Mammary epithelial cell (primary cell): ENCODE measurements at regions not wholly inside any gene's neighbourhood (a gene's known extent, or its start where the extent isn't known, plus 50 kb on each side); places are given as distances from the start of the nearest gene placed in this dataset.

ENCODE experiments used
- EZH2 ChIP-seq: IDR thresholded peaks from 2 replicates; pipeline ENCODE4 v1.6.1; 2012; ENCODE audit warnings: low read length, inconsistent platforms, borderline replicate concordance
- TF ChIP-seq, protein P1 (sequence below), 2 donors: IDR thresholded peaks in 1 of 2; conservative IDR thresholded peaks in 1 of 2; 2 replicates each; pipeline ENCODE4 v1.5.1; 2011 to 2012; ENCODE audit warnings: inconsistent platforms in 2 of 2, low read length in 2 of 2, mild to moderate bottlenecking in 2 of 2, control low read depth in 1 of 2, low read depth in 1 of 2; ENCODE audit not compliant: insufficient read depth in 1 of 2; ENCODE audit errors: extremely low read depth in 1 of 2

DNA sequence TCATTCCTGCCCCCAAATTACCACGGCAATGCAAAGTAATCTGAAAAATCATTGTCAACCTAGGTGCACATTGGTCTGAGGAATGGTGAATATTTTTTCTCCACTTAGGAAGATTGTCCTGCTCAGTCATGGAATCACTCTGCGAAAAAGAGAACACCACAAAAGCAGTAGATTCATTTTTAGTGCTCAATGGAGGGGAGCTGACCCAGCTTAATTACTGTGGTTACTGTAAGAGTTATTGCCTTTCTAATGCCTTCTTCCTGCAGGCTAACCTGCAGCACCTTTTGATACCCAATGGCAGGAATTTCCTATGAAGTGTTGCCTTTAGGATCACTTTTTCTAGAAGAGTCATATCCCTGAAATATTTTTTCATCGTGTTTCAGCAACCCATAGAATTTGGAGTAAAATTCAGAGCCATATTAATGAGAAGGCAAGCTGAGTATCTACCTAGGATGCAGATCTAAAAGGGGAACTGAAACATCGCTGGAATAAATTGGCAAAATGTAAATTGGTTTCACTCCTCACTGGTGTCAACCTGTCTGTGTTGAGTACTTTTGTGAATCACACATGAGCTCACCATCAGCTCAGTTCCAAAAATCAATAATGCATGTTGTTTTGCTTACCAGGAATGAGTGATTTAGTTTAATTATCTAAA is 464.5 kb downstream of the CSNK1G3 start:
- TF ChIP-seq, protein P1, sequence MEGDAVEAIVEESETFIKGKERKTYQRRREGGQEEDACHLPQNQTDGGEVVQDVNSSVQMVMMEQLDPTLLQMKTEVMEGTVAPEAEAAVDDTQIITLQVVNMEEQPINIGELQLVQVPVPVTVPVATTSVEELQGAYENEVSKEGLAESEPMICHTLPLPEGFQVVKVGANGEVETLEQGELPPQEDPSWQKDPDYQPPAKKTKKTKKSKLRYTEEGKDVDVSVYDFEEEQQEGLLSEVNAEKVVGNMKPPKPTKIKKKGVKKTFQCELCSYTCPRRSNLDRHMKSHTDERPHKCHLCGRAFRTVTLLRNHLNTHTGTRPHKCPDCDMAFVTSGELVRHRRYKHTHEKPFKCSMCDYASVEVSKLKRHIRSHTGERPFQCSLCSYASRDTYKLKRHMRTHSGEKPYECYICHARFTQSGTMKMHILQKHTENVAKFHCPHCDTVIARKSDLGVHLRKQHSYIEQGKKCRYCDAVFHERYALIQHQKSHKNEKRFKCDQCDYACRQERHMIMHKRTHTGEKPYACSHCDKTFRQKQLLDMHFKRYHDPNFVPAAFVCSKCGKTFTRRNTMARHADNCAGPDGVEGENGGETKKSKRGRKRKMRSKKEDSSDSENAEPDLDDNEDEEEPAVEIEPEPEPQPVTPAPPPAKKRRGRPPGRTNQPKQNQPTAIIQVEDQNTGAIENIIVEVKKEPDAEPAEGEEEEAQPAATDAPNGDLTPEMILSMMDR (conservative IDR thresholded peaks at IDR 0.05 in 1 of 2, IDR thresholded peaks at IDR 0.05 in 1 of 2; ENCODE audit: extremely low read depth in 1 of 2, insufficient read depth in 1 of 2, low read depth in 1 of 2, low read length in 2 of 2): no peak
- no peak for TF ChIP-seq EZH2
